SK-N-SH (cell line): ENCODE measurements at regions not wholly inside any gene's neighbourhood (a gene's known extent, or its start where the extent isn't known, plus 50 kb on each side); places are given as distances from the start of the nearest gene placed in this dataset.

ENCODE experiments used
- CTCF ChIA-PET: fragments of 300-600, 350-600 bp; formaldehyde crosslinking; extraction: SDS; loops from one replicate; lab custom pipeline; 2021; lab: Yijun Ruan, JAX
- POLR2A ChIA-PET: fragments of 350-600 bp; sonication (Branson Sonifier 250); formaldehyde crosslinking; extraction: SDS; loops from one replicate; lab custom pipeline; 2020; ENCODE audit warnings: antibody characterized with exemption, inconsistent platforms; lab: Yijun Ruan, JAX
- DNase-seq: peaks from one replicate; pipeline ENCODE4 v3.0.0; 2012
- H2AFZ ChIP-seq: fragments of 200-600 bp; sonication (generic); 2 replicates; pipeline ENCODE4 v1.8.1; 2016; ENCODE audit warnings: antibody characterized with exemption, mild to moderate bottlenecking, low read depth
- H3F3A ChIP-seq: fragments of 200-600 bp; sonication (generic); replicated peaks from 2 replicates; pipeline ENCODE3; 2016; ENCODE audit warnings: antibody characterized with exemption, mild to moderate bottlenecking; ENCODE audit not compliant: insufficient read depth
- H3K27ac ChIP-seq, 2 experiments: fragments of 200-500 bp in 1 of 2; fragments of 200-600 bp in 1 of 2; sonication (Bioruptor generic) in 1 of 2; sonication (generic), shearing (Covaris generic) in 1 of 2; 2 replicates each; pipeline versions ENCODE4 v1.5.1 to v1.6.1; 2014 to 2016; ENCODE audit warnings: low read depth in 2 of 2, inconsistent platforms in 1 of 2, low read length in 1 of 2, mild to moderate bottlenecking in 1 of 2, mixed read lengths in 1 of 2
- H3K27me3 ChIP-seq: fragments of 200-600 bp; sonication (generic), shearing (Covaris generic); 2 replicates; pipeline ENCODE4 v1.6.1; 2016; ENCODE audit warnings: mixed run types; ENCODE audit not compliant: insufficient read depth
- H3K36me3 ChIP-seq, 2 experiments: fragments of 200-500 bp in 1 of 2; fragments of 200-600 bp in 1 of 2; sonication (Bioruptor generic) in 1 of 2; sonication (generic) in 1 of 2; replicated peaks in 1 of 2; 2 replicates each; pipeline versions ENCODE3 to v1.5.1; 2014 to 2016; ENCODE audit warnings: low read length in 1 of 2, mild to moderate bottlenecking in 1 of 2; ENCODE audit not compliant: insufficient read depth in 2 of 2, control insufficient read depth in 1 of 2
- H3K4me1 ChIP-seq, 2 experiments: fragments of 200-500 bp in 1 of 2; fragments of 200-600 bp in 1 of 2; sonication (Bioruptor generic) in 1 of 2; sonication (generic), shearing (Covaris generic) in 1 of 2; 2 replicates each; pipeline versions ENCODE4 v1.5.1 to v1.6.1; 2014 to 2016; ENCODE audit warnings: low read depth in 1 of 2, low read length in 1 of 2, mixed run types in 1 of 2; ENCODE audit not compliant: insufficient read depth in 2 of 2, control insufficient read depth in 1 of 2
- H3K4me2 ChIP-seq: fragments of 200-600 bp; sonication (generic), shearing (Covaris generic); 2 replicates; pipeline ENCODE4 v1.6.1; 2017; ENCODE audit warnings: mixed run types
- H3K4me3 ChIP-seq, 2 experiments: fragments of 200-500 bp in 1 of 2; fragments of 200-600 bp in 1 of 2; sonication (Bioruptor generic) in 1 of 2; sonication (generic), shearing (Covaris generic) in 1 of 2; 2 replicates each; pipeline versions ENCODE4 v1.5.1 to v1.8.1; 2014 to 2016; ENCODE audit warnings: low read depth in 2 of 2, inconsistent platforms in 1 of 2, low read length in 1 of 2, mild to moderate bottlenecking in 1 of 2, mixed read lengths in 1 of 2, moderate library complexity in 1 of 2
- H3K79me2 ChIP-seq: fragments of 200-600 bp; sonication (generic); 2 replicates; pipeline ENCODE4 v1.8.1; 2017; ENCODE audit warnings: mild to moderate bottlenecking; ENCODE audit not compliant: insufficient read depth
- H3K9ac ChIP-seq: fragments of 200-600 bp; sonication (generic); 2 replicates; pipeline ENCODE4 v1.6.1; 2017; ENCODE audit warnings: mixed run types
- H3K9me2 ChIP-seq: fragments of 200-600 bp; sonication (generic); 2 replicates; pipeline ENCODE4 v1.6.1; 2017; ENCODE audit warnings: mixed run types
- H3K9me3 ChIP-seq: fragments of 200-600 bp; sonication (generic); 2 replicates; pipeline ENCODE4 v1.6.1; 2017; ENCODE audit warnings: mixed run types, mild to moderate bottlenecking, moderate library complexity
- H4K20me1 ChIP-seq: fragments of 200-600 bp; sonication (generic); 2 replicates; pipeline ENCODE4 v1.6.1; 2017; ENCODE audit warnings: mild to moderate bottlenecking, mixed run types; ENCODE audit not compliant: insufficient read depth
- CHD2 ChIP-seq: fragments of 150-350 bp; IDR thresholded peaks from 2 replicates; pipeline ENCODE4 v1.6.1; 2018; ENCODE audit warnings: low read length; ENCODE audit not compliant: partially characterized antibody
- EZH2phosphoT487 ChIP-seq: fragments of 200-600 bp; sonication (generic); IDR thresholded peaks from 2 replicates; pipeline ENCODE4 v1.6.1; 2017; ENCODE audit warnings: low read depth, mixed run types, mild to moderate bottlenecking, antibody characterized with exemption, moderate library complexity, borderline replicate concordance
- FOSL2 ChIP-seq: IDR thresholded peaks from 2 replicates; pipeline ENCODE4 v1.4.0; 2012; ENCODE audit warnings: low read depth, mild to moderate bottlenecking, moderate library complexity, borderline replicate concordance
- GABPA ChIP-seq: IDR thresholded peaks from 2 replicates; pipeline ENCODE4 v1.4.0; 2012; ENCODE audit warnings: low read depth, mild to moderate bottlenecking
- MXI1 ChIP-seq: IDR thresholded peaks from 2 replicates; pipeline ENCODE4 v1.6.1; 2012; ENCODE audit warnings: mild to moderate bottlenecking, low read depth, low read length, improper control_type of control experiment
- NFIC ChIP-seq: IDR thresholded peaks from 2 replicates; pipeline ENCODE4 v1.4.0; 2012; ENCODE audit warnings: borderline replicate concordance
- NRF1 ChIP-seq: IDR thresholded peaks from 2 replicates; pipeline ENCODE4 v1.6.1; 2012; ENCODE audit warnings: low read depth, mild to moderate bottlenecking, low read length
- RAD21 ChIP-seq: IDR thresholded peaks from 2 replicates; pipeline ENCODE4 v1.6.1; 2012; ENCODE audit warnings: mild to moderate bottlenecking, low read length
- RFX5 ChIP-seq: IDR thresholded peaks from 2 replicates; pipeline ENCODE4 v1.6.1; 2012; ENCODE audit warnings: mild to moderate bottlenecking, improper control_type of control experiment, low read length
- SIN3A ChIP-seq: IDR thresholded peaks from 2 replicates; pipeline ENCODE4 v1.6.1; 2012; ENCODE audit warnings: low read depth, mild to moderate bottlenecking, low read length, moderate library complexity, borderline replicate concordance
- YY1 ChIP-seq: IDR thresholded peaks from 2 replicates; pipeline ENCODE4 v1.4.0; 2012; ENCODE audit warnings: low read depth, mild to moderate bottlenecking
- WGBS: methylation state at CpG from one replicate; pipeline ENCODE4 v1.1.6; 2017; ENCODE audit warnings: low lambda C conversion rate; 5-methylcytosine and 5-hydroxymethylcytosine counted together
- TF ChIP-seq, protein P1 (sequence below): IDR thresholded peaks from 2 replicates; pipeline ENCODE4 v1.4.0; 2012; ENCODE audit warnings: low read depth, borderline replicate concordance
- TF ChIP-seq, protein P2 (sequence below): IDR thresholded peaks from 2 replicates; pipeline ENCODE4 v1.6.1; 2012; ENCODE audit warnings: mild to moderate bottlenecking, low read depth, low read length, moderate library complexity

GRCh38 chr2:51297488-51297887 is 265.6 kb upstream of the NRXN1 start (continued):
- TF ChIP-seq RAD21: no peak
- TF ChIP-seq, protein P1, sequence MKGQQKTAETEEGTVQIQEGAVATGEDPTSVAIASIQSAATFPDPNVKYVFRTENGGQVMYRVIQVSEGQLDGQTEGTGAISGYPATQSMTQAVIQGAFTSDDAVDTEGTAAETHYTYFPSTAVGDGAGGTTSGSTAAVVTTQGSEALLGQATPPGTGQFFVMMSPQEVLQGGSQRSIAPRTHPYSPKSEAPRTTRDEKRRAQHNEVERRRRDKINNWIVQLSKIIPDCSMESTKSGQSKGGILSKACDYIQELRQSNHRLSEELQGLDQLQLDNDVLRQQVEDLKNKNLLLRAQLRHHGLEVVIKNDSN: no peak
- no peak for TF ChIP-seq RFX5
- no peak for TF ChIP-seq NFIC
- TF ChIP-seq, protein P2, sequence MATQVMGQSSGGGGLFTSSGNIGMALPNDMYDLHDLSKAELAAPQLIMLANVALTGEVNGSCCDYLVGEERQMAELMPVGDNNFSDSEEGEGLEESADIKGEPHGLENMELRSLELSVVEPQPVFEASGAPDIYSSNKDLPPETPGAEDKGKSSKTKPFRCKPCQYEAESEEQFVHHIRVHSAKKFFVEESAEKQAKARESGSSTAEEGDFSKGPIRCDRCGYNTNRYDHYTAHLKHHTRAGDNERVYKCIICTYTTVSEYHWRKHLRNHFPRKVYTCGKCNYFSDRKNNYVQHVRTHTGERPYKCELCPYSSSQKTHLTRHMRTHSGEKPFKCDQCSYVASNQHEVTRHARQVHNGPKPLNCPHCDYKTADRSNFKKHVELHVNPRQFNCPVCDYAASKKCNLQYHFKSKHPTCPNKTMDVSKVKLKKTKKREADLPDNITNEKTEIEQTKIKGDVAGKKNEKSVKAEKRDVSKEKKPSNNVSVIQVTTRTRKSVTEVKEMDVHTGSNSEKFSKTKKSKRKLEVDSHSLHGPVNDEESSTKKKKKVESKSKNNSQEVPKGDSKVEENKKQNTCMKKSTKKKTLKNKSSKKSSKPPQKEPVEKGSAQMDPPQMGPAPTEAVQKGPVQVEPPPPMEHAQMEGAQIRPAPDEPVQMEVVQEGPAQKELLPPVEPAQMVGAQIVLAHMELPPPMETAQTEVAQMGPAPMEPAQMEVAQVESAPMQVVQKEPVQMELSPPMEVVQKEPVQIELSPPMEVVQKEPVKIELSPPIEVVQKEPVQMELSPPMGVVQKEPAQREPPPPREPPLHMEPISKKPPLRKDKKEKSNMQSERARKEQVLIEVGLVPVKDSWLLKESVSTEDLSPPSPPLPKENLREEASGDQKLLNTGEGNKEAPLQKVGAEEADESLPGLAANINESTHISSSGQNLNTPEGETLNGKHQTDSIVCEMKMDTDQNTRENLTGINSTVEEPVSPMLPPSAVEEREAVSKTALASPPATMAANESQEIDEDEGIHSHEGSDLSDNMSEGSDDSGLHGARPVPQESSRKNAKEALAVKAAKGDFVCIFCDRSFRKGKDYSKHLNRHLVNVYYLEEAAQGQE: no peak
- no peak for TF ChIP-seq NRF1
- no peak for TF ChIP-seq CHD2
- no peak for TF ChIP-seq YY1
- no peak for TF ChIP-seq MXI1

DNA sequence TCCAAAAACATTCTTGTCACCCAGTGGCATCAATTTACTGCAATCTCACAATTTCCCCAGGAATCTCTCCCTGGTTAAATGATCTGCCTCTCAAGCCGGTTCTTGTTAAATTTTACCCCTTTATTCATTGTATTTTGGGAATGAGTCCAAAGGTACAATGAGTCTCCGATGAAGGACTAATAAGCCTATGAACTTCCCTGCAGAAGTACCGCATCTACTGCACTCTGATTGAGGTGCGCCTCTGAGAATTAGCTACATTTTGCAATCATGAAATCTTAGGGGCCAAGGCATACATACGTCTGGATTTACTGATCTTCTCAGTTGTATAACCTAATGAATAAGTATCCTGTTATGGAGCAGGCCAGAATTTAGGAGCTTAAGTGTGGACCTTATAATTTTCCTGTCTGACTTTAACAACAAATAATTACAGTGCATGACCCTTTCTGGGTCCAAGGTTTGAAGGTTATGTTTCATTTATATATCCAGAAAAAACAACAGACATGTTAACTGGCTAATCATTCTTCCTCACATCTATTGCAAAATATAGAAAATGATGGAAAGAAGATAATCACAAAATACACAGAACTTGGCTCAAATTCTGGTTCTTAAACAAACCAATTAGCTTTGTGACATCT is 261.8 kb upstream of the NRXN1 start:
- Histone ChIP-seq H3K27me3 (no peaks in the 10 kb centered on the region), H3K79me2 (no peaks in the 10 kb centered on the region), H3K27ac (no peak overlapping the region), H4K20me1 (no peaks in the 10 kb centered on the region), H3F3A (no peaks in the 10 kb centered on the region), H3K36me3 (no peaks in the 10 kb centered on the region), H3K4me1 (no peaks in the 10 kb centered on the region), H3K9ac (no peak overlapping the region), H3K4me3 (no peak overlapping the region), H3K9me3 (no peaks in the 10 kb centered on the region), H3K9me2 (0 out of 2 replicates have a peak, but pooled peaks cover 3% of the 10 kb centered on the region), H2AFZ (no peak overlapping the region), H3K4me2 (no peak overlapping the region)
- 35% methylated on average over 5 of the region's 5 CpGs for WGBS
- DNase-seq: no peak
- TF ChIP-seq RAD21 (no peak), RFX5 (no peak), GABPA (no peak), NFIC (no peak), FOSL2 (no peak), YY1 (no peak), SIN3A (no peak), EZH2phosphoT487 (no peak), MXI1 (no peak)
- TF ChIP-seq, protein P1: no peak
- TF ChIP-seq, protein P2: no peak
- CTCF ChIA-PET: no interaction called here
- POLR2A ChIA-PET: no interaction called here
